H1 (cell line): ENCODE measurements at regions not wholly inside any gene's neighbourhood (a gene's known extent, or its start where the extent isn't known, plus 50 kb on each side); places are given as distances from the start of the nearest gene placed in this dataset.

Experiments
- CTCF ChIA-PET: fragments of 300-600 bp; sonication (Branson Sonifier 250); formaldehyde crosslinking; loops from one replicate; lab custom pipeline; 2021; ENCODE audit not compliant: partially characterized antibody; lab: Charles Lee
- POLR2A ChIA-PET: fragments of 300-600 bp; sonication (Branson Sonifier 250); formaldehyde crosslinking; loops from one replicate; lab custom pipeline; 2021; ENCODE audit warnings: inconsistent platforms; ENCODE audit not compliant: partially characterized antibody; lab: Charles Lee
- DNase-seq, 2 experiments: peaks; one replicate each; pipeline versions ENCODE4 v3.0.0 to v3.0.0-alpha.2; 2010 to 2022; ENCODE audit warnings: low spot score in 2 of 2, low read depth in 1 of 2, mixed read lengths in 1 of 2
- FAIRE-seq: peaks from 2 replicates; lab custom pipeline; 2011; peaks lifted over from hg19 to GRCh38; lab: Jason Lieb, UNC
- H2AFZ ChIP-seq: 2 replicates; pipeline ENCODE4 v1.8.1; 2012; ENCODE audit warnings: low read length, inconsistent platforms
- H2AK5ac ChIP-seq: 2 replicates; pipeline ENCODE4 v1.6.1; 2013; ENCODE audit warnings: low read depth, low read length
- H2BK120ac ChIP-seq: replicated peaks from 2 replicates; pipeline ENCODE3; 2013; ENCODE audit warnings: low read depth, low read length, inconsistent platforms
- H2BK12ac ChIP-seq: 2 replicates; pipeline ENCODE4 v1.6.1; 2013; ENCODE audit warnings: low read depth, low read length
- H2BK15ac ChIP-seq: 2 replicates; pipeline ENCODE4 v1.6.1; 2013; ENCODE audit warnings: low read length
- H2BK20ac ChIP-seq: 2 replicates; pipeline ENCODE4 v1.6.1; 2013; ENCODE audit warnings: low read length
- H2BK5ac ChIP-seq: 2 replicates; pipeline ENCODE4 v1.6.1; 2013; ENCODE audit warnings: low read depth, low read length
- H3K14ac ChIP-seq: 2 replicates; pipeline ENCODE4 v1.6.1; 2013; ENCODE audit warnings: inconsistent platforms; ENCODE audit not compliant: insufficient read length
- H3K18ac ChIP-seq: 2 replicates; pipeline ENCODE4 v1.6.1; 2013; ENCODE audit warnings: low read length; ENCODE audit errors: extremely low read depth
- H3K23ac ChIP-seq: 2 replicates; pipeline ENCODE4 v1.6.1; 2013; ENCODE audit warnings: inconsistent platforms; ENCODE audit not compliant: insufficient read length
- H3K23me2 ChIP-seq: 2 replicates; pipeline ENCODE4 v1.6.1; 2013; ENCODE audit warnings: low read depth, low read length
- H3K27ac ChIP-seq: 2 replicates; pipeline ENCODE4 v1.6.1; 2011; ENCODE audit warnings: low read depth, low read length, inconsistent platforms
- H3K27me3 ChIP-seq, 4 experiments: replicated peaks in 1 of 4; 1 replicate in 1 of 4; 2 replicates in 3 of 4; pipeline versions ENCODE4 v1.6.1 to v1.8.1; 2011 to 2013; ENCODE audit warnings: low read length in 3 of 4, mild to moderate bottlenecking in 3 of 4, inconsistent platforms in 2 of 4, mixed read lengths in 2 of 4, moderate library complexity in 1 of 4; ENCODE audit not compliant: control insufficient read depth in 3 of 4, insufficient read depth in 3 of 4; ENCODE audit errors: extremely low read depth in 1 of 4
- H3K36me3 ChIP-seq, 4 experiments: 2 replicates each; pipeline versions ENCODE4 v1.6.1 to v1.8.1; 2011 to 2013; ENCODE audit warnings: mild to moderate bottlenecking in 4 of 4, low read length in 3 of 4, moderate library complexity in 2 of 4, control low read depth in 1 of 4, inconsistent platforms in 1 of 4; ENCODE audit not compliant: insufficient read depth in 4 of 4, control insufficient read depth in 2 of 4
- H3K4ac ChIP-seq: replicated peaks from 2 replicates; pipeline ENCODE3; 2013; ENCODE audit warnings: low read length, low read depth, mixed read lengths, inconsistent platforms; ENCODE audit not compliant: insufficient read length
- H3K4me1 ChIP-seq, 4 experiments: replicated peaks in 1 of 4; 1 replicate in 1 of 4; 2 replicates in 3 of 4; pipeline versions ENCODE4 v1.6.1 to v1.8.1; 2011 to 2013; ENCODE audit warnings: low read length in 3 of 4, inconsistent platforms in 2 of 4, mixed read lengths in 1 of 4; ENCODE audit not compliant: insufficient read depth in 4 of 4, control insufficient read depth in 3 of 4
- H3K4me2 ChIP-seq, 2 experiments: 2 replicates each; pipeline versions ENCODE4 v1.6.1 to v1.8.1; 2011 to 2013; ENCODE audit warnings: low read depth in 2 of 2, low read length in 2 of 2, control low read depth in 1 of 2, inconsistent platforms in 1 of 2, mild to moderate bottlenecking in 1 of 2; ENCODE audit not compliant: insufficient read depth in 1 of 2
- H3K4me3 ChIP-seq, 4 experiments: fragments of 200-600, 300-600 bp in 1 of 4; sonication (generic), shearing (Covaris generic), sonication (Bioruptor Twin) in 1 of 4; 2 replicates each; pipeline versions ENCODE4 v1.5.1 to v1.8.1; 2011 to 2016; ENCODE audit warnings: low read length in 4 of 4, low read depth in 3 of 4, control low read depth in 2 of 4, inconsistent platforms in 2 of 4, mild to moderate bottlenecking in 2 of 4, mixed read lengths in 1 of 4, moderate library complexity in 1 of 4; ENCODE audit not compliant: insufficient read depth in 2 of 4; ENCODE audit errors: extremely low read depth in 1 of 4
- H3K56ac ChIP-seq: replicated peaks from 2 replicates; pipeline ENCODE3; 2013; ENCODE audit warnings: low read depth, mild to moderate bottlenecking, mixed read lengths, low read length, inconsistent platforms; ENCODE audit not compliant: insufficient read length
- H3K79me1 ChIP-seq: 2 replicates; pipeline ENCODE4 v1.6.1; 2013; ENCODE audit warnings: low read depth, low read length, control low read depth
- H3K79me2 ChIP-seq, 2 experiments: 2 replicates each; pipeline versions ENCODE4 v1.6.1 to v1.8.1; 2012 to 2013; ENCODE audit warnings: low read length in 2 of 2, mild to moderate bottlenecking in 2 of 2, inconsistent platforms in 1 of 2; ENCODE audit not compliant: insufficient read depth in 2 of 2, control insufficient read depth in 1 of 2
- H3K9ac ChIP-seq, 4 experiments: replicated peaks in 1 of 4; 1 replicate in 1 of 4; 2 replicates in 3 of 4; pipeline versions ENCODE4 v1.6.1 to v1.8.1; 2011 to 2013; ENCODE audit warnings: low read depth in 3 of 4, low read length in 3 of 4, control low read depth in 2 of 4, mild to moderate bottlenecking in 2 of 4, moderate library complexity in 2 of 4, inconsistent platforms in 1 of 4; ENCODE audit errors: extremely low read depth in 1 of 4
- H3K9me3 ChIP-seq, 2 experiments: 2 replicates each; pipeline versions ENCODE4 v1.6.1 to v1.8.1; 2012 to 2013; ENCODE audit warnings: mild to moderate bottlenecking in 2 of 2, moderate library complexity in 2 of 2, control low read depth in 1 of 2, inconsistent platforms in 1 of 2, low read depth in 1 of 2, low read length in 1 of 2, mixed read lengths in 1 of 2; ENCODE audit not compliant: insufficient read depth in 2 of 2
- H4K20me1 ChIP-seq, 2 experiments: replicated peaks in 1 of 2; 2 replicates each; pipeline versions ENCODE3 to v1.8.1; 2011 to 2013; ENCODE audit warnings: inconsistent platforms in 2 of 2, low read length in 2 of 2, mild to moderate bottlenecking in 1 of 2; ENCODE audit not compliant: insufficient read depth in 2 of 2, control insufficient read depth in 1 of 2
- H4K5ac ChIP-seq: 2 replicates; pipeline ENCODE4 v1.6.1; 2013; ENCODE audit warnings: low read length, low read depth, mixed read lengths, inconsistent platforms; ENCODE audit not compliant: insufficient read length
- H4K8ac ChIP-seq: 2 replicates; pipeline ENCODE4 v1.8.0; 2013; ENCODE audit warnings: mild to moderate bottlenecking, moderate library complexity, low read length, inconsistent platforms; ENCODE audit not compliant: insufficient read depth; ENCODE audit errors: extremely low read depth
- H4K91ac ChIP-seq: replicated peaks from 2 replicates; pipeline ENCODE3; 2013; ENCODE audit warnings: low read length, mixed read lengths, inconsistent platforms; ENCODE audit not compliant: insufficient read length
- BACH1 ChIP-seq: IDR thresholded peaks from 2 replicates; pipeline ENCODE4 v1.6.1; 2012; ENCODE audit warnings: low read length, improper control_type of control experiment
- EP300 ChIP-seq, 2 experiments: IDR thresholded peaks; 1 replicate in 1 of 2; 2 replicates in 1 of 2; pipeline ENCODE4 v1.6.1; 2011 to 2012; ENCODE audit warnings: low read depth in 2 of 2, low read length in 2 of 2, mild to moderate bottlenecking in 2 of 2, borderline replicate concordance in 1 of 2, inconsistent platforms in 1 of 2, moderate library complexity in 1 of 2
- HDAC2 ChIP-seq, 2 experiments: fragments of 300-600 bp in 1 of 2; sonication (generic) in 1 of 2; IDR thresholded peaks; 2 replicates each; pipeline ENCODE4 v1.6.1; 2011 to 2012; ENCODE audit warnings: low read depth in 2 of 2, low read length in 2 of 2, mild to moderate bottlenecking in 2 of 2, moderate library complexity in 2 of 2, borderline replicate concordance in 1 of 2, inconsistent platforms in 1 of 2
- JUN ChIP-seq: IDR thresholded peaks from 2 replicates; pipeline ENCODE4 v1.6.1; 2011; ENCODE audit warnings: low read depth, mild to moderate bottlenecking, improper control_type of control experiment, low read length
- KDM1A ChIP-seq: fragments of 200-600, 300-600 bp; sonication (generic); IDR thresholded peaks from 2 replicates; pipeline ENCODE4 v1.7.1; 2016; ENCODE audit warnings: mild to moderate bottlenecking, low read length, borderline replicate concordance
- SIRT6 ChIP-seq: IDR thresholded peaks from one replicate; pipeline ENCODE4 v1.7.1; 2012; ENCODE audit warnings: low read length, inconsistent platforms
- SP1 ChIP-seq: IDR thresholded peaks from 2 replicates; pipeline ENCODE4 v1.6.1; 2011; ENCODE audit warnings: low read depth, low read length
- TBP ChIP-seq: IDR thresholded peaks from 2 replicates; pipeline ENCODE4 v1.6.1; 2011; ENCODE audit warnings: low read depth, low read length, improper control_type of control experiment
- TEAD4 ChIP-seq: IDR thresholded peaks from 2 replicates; pipeline ENCODE4 v1.6.1; 2012; ENCODE audit warnings: low read depth, low read length, inconsistent platforms, mixed read lengths
- ZNF274 ChIP-seq: IDR thresholded peaks from 2 replicates; pipeline ENCODE4 v1.7.0; 2012; ENCODE audit warnings: low read length, borderline replicate concordance; ENCODE audit errors: extremely low read depth
- WGBS, 2 experiments: shearing (Covaris generic) in 1 of 2; methylation state at CpG; one replicate each; pipeline versions ENCODE4 v1.1.6 to v1.1.7; 2013 to 2015; ENCODE audit warnings: low lambda C conversion rate in 2 of 2, mixed read lengths in 2 of 2, inconsistent platforms in 1 of 2, low coverage in 1 of 2, missing lambda C conversion rate in 1 of 2; ENCODE audit not compliant: insufficient replicate concordance in 2 of 2, insufficient coverage in 1 of 2, insufficient read length in 1 of 2; ENCODE audit errors: extremely low coverage in 1 of 2, missing lambda C conversion rate in 1 of 2; 5-methylcytosine and 5-hydroxymethylcytosine counted together

GRCh38 chr6:121526282-121526681 is 90.8 kb downstream of the GJA1 start:
- Histone ChIP-seq H4K5ac (no peak overlapping the region), H2AFZ (no peak overlapping the region), H3K18ac (no peak overlapping the region), H3K23ac (no peak overlapping the region), H4K91ac (no peak overlapping the region), H3K4ac (no peak overlapping the region), H3K4me1 (peaks cover 0 to 6% (median 2%) of the 10 kb centered on the region in 4 experiments; a peak in 3 of 7 replicates), H2BK120ac (no peak overlapping the region), H4K8ac (no peak overlapping the region), H3K79me1 (no peaks in the 10 kb centered on the region), H2BK15ac (no peak overlapping the region), H3K27ac (no peak overlapping the region), H2BK5ac (no peak overlapping the region), H3K4me3 (no peak overlapping the region), H3K56ac (no peak overlapping the region), H4K20me1 (no peaks in the 10 kb centered on the region), H3K4me2 (no peak overlapping the region), H3K36me3 (no peaks in the 10 kb centered on the region), H3K79me2 (no peaks in the 10 kb centered on the region), H3K27me3 (no peaks in the 10 kb centered on the region), H3K23me2 (no peaks in the 10 kb centered on the region), H2AK5ac (no peak overlapping the region), H3K9me3 (no peaks in the 10 kb centered on the region), H2BK12ac (no peak overlapping the region), H3K9ac (no peak overlapping the region), H3K14ac (no peak overlapping the region), H2BK20ac (no peak overlapping the region)
- no peak for TF ChIP-seq HDAC2 (IDR thresholded peaks at IDR 0.05; ENCODE audit: borderline replicate concordance in 1 of 2, low read depth in 2 of 2, low read length in 2 of 2)
- TF ChIP-seq EP300 (IDR thresholded peaks at IDR 0.05; ENCODE audit: borderline replicate concordance in 1 of 2, low read depth in 2 of 2, low read length in 2 of 2): no peak
- TF ChIP-seq SIRT6: no peak
- TF ChIP-seq ZNF274: no peak
- no peak for TF ChIP-seq KDM1A
- TF ChIP-seq JUN: no peak
- no peak for TF ChIP-seq TEAD4
- TF ChIP-seq BACH1: no peak
- TF ChIP-seq SP1: no peak
- TF ChIP-seq TBP: no peak
- FAIRE-seq: no peak
- 77% methylated on average over 1 of the region's 1 CpG; no CpG with 5 or more reads in 1 of the 2 experiments for WGBS, 2 experiments
- ChIA-PET CTCF (interaction anchor here (1.2 kb wide), 1 partner anchor 95 kb away, joined by 3 read pairs; no protein-coding TSS in a partner anchor), POLR2A (no interaction called here)
- DNase-seq: no peak
